Activated CD4-positive, alpha-beta T cell treated with anti-CD3 and anti-CD28 coated beads for 36 hours (primary cell): ENCODE measurements at regions not wholly inside any gene's neighbourhood (a gene's known extent, or its start where the extent isn't known, plus 50 kb on each side); places are given as distances from the start of the nearest gene placed in this dataset.

Experiments used
- ATAC-seq: fragments of 200-7000 bp; cut with Tn5 transposase; one replicate; pipeline ENCODE4 v1.10.0; 2021; ENCODE audit warnings: mild to moderate bottlenecking, moderate library complexity
- CTCF ChIA-PET: fragments of 350-600 bp; sonication (Branson Sonifier 250); formaldehyde crosslinking; loops from one replicate; lab custom pipeline; 2021; ENCODE audit warnings: antibody characterized with exemption; lab: Charles Lee
- POLR2A ChIA-PET: fragments of 350-600 bp; sonication (Branson Sonifier 250); formaldehyde crosslinking; loops from one replicate; lab custom pipeline; 2021; ENCODE audit warnings: antibody characterized with exemption, inconsistent platforms; lab: Charles Lee
- DNase-seq: peaks from one replicate; pipeline ENCODE4 v3.0.0-alpha.2; 2020
- H3K27ac Mint-ChIP-seq: one replicate; pipeline ENCODE4 v1.8.0; 2021; ENCODE audit warnings: mixed read lengths
- H3K27me3 Mint-ChIP-seq: one replicate; pipeline ENCODE4 v1.8.0; 2021; ENCODE audit warnings: mixed read lengths
- H3K36me3 Mint-ChIP-seq: one replicate; pipeline ENCODE4 v1.8.0; 2021; ENCODE audit warnings: low read depth, mixed read lengths
- H3K4me1 Mint-ChIP-seq: one replicate; pipeline ENCODE4 v1.8.0; 2021; ENCODE audit warnings: mixed read lengths
- H3K4me3 Mint-ChIP-seq: one replicate; pipeline ENCODE4 v1.8.0; 2021; ENCODE audit warnings: mild to moderate bottlenecking, moderate library complexity, mixed read lengths
- H3K9me3 Mint-ChIP-seq: one replicate; pipeline ENCODE4 v1.8.0; 2021; ENCODE audit warnings: low read depth, mixed read lengths
- intact Hi-C, 2 experiments: fragments of 100-400 bp; cut with DNase I in 1 of 2; cut with micrococcal nuclease in 1 of 2; formaldehyde crosslinking; loops; one replicate each; pipeline versions ENCODE4 v1.14.2 to v1.15.1; 2022 to 2024; cut with DNase I, micrococcal nuclease

DNA sequence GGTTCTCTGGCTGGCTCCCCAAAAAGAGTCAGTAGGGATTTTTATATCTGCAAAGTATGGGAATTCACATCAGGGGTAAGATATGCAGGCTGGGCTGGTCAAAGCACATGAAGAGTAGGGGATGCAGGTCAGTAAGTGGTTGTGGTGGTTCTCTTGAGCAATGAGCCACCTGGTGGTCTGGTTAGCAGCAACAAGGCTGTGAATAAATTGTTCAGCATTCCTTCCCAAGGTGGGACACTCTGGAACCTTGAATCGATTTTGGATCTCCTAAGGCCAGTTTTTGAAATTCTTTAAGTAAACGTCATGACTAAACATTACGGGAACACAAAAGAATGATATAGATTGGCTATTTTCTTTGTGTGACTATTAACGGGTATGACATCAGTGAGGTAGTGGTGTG lies 563.0 kb upstream of the NEGR1 start:
- H3K27ac Mint-ChIP-seq = no peak overlapping the region
- no peaks in the 10 kb centered on the region for H3K27me3 Mint-ChIP-seq
- no peaks in the 10 kb centered on the region for H3K4me1 Mint-ChIP-seq
- DNase-seq (no peak), ATAC-seq (no peak)
- H3K9me3 Mint-ChIP-seq = peaks cover 7% of the 10 kb centered on the region
- intact Hi-C loops = no loop called here
- H3K4me3 Mint-ChIP-seq = no peak overlapping the region
- H3K36me3 Mint-ChIP-seq = no peaks in the 10 kb centered on the region
- CTCF ChIA-PET = no interaction called here
- POLR2A ChIA-PET = no interaction called here

DNA sequence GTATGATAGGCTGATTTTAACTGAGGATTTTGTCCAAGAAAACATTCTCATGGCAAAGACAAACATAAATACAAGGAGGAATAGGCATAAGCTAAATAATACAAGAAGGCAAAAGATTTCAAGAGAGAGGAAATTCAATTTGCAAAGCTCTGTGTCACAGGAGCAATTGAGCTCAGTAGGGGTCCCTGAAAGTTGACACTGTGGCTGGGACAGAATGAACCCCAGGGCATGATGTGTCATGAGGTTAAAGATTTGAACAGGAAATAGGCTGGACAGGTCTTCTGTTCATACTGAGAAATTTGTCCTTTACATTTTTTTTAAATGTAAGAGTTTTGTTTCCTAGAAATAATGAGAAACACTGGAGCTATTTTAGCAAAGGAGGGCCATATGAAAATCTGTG lies 555.4 kb upstream of the NEGR1 start:
- H3K9me3 Mint-ChIP-seq = peaks cover 24% of the 10 kb centered on the region
- ATAC-seq (no peak), DNase-seq (no peak)
- no peak overlapping the region for H3K27ac Mint-ChIP-seq
- no peaks in the 10 kb centered on the region for H3K4me1 Mint-ChIP-seq
- no peaks in the 10 kb centered on the region for H3K36me3 Mint-ChIP-seq
- no peak overlapping the region for H3K4me3 Mint-ChIP-seq
- POLR2A ChIA-PET = no interaction called here
- CTCF ChIA-PET = no interaction called here
- intact Hi-C loops = no loop called here
- no peaks in the 10 kb centered on the region for H3K27me3 Mint-ChIP-seq

DNA sequence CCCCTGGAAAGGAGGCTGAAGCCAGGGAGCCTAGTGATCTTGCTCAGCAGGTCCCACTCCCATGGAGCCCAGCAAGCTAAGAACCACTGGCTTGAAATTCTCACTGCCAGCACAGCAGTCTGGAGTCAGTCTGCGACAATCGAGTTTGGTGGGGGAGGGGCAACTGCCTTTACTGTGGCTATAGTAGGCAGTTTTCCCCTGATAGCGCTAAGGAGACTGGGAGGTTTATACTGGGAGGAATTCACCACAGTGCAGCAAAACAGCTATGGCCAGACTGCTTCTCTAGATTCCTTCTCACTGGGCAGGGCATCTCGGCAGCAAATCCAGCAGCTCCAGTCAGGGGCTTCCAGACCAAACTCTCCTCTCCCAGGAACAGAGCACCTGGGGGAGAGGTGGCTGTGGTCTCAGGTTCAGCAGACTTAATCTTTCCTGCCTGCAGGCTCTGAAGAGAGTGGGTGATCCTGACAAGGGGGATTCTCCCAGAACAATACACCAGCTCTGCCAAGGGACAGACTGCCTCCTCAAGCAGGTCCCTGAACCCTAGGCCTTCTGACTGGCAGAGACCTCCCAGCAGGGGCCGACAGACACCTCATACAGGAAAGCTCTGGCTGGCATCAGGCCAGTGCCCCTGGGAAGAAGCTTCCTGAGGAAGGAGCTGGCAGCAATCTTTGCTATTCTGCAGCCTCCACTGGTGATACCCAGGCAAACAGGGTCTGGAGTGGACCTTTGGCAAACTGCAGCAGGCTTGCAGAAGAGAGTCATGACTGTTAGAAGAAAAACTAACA lies 548.5 kb upstream of the NEGR1 start:
- no peaks in the 10 kb centered on the region for H3K27me3 Mint-ChIP-seq
- no peak for ATAC-seq

DNA sequence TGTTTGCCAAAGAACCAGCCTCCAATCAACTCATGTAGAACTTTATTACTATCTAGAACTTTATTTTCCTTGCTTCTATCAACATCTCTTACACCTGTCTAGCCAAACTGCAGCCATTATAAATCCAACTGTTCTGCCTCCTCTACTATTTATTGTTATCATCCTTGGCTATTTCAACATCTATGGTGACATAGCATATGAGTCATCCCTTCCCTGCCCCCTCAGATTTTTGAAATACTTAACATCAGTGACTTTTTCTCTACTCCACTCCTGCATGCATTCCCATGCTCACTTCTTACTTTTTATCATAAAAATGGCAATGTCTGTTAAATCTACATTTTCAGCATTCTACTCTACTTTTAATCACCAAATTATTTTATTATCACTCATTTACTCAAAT lies 544.9 kb upstream of the NEGR1 start:
- no peak for ATAC-seq
- H3K9me3 Mint-ChIP-seq = peaks cover 13% of the 10 kb centered on the region
- CTCF ChIA-PET = no interaction called here

More for the DNA sequence above, 548.5 kb upstream of the NEGR1 start:
- POLR2A ChIA-PET = no interaction called here
- Mint-ChIP-seq H3K27ac (no peak overlapping the region), H3K36me3 (no peaks in the 10 kb centered on the region), H3K9me3 (peaks cover 27% of the 10 kb centered on the region), H3K4me1 (no peaks in the 10 kb centered on the region), H3K4me3 (no peak overlapping the region)
- no peak for DNase-seq
- CTCF ChIA-PET = no interaction called here
- intact Hi-C loops = no loop called here

DNA sequence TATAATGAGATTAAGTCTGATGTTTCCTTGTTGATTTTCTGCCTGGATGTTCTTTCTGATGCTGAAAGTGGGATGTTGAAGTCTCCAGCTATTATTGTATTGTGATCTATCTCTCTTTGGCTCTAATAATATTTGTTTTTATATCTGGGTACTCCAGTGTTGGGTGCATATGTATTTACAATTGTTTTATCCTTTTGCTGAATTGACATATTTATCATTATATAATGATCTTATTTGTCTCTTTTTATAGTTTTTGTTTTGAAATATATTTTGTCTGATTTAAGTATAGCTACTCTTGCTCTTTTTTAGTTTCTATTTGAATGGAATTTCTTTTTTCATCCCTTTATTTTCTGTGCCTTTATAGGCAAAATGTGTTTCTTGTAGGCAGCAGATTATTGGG lies 522.2 kb upstream of the NEGR1 start:
- H3K4me1 Mint-ChIP-seq = no peaks in the 10 kb centered on the region

More for the DNA sequence above, 544.9 kb upstream of the NEGR1 start:
- Mint-ChIP-seq H3K27me3 (no peaks in the 10 kb centered on the region), H3K36me3 (no peaks in the 10 kb centered on the region), H3K4me3 (no peak overlapping the region), H3K4me1 (no peaks in the 10 kb centered on the region), H3K27ac (no peak overlapping the region)
- intact Hi-C loops = no loop called here
- POLR2A ChIA-PET = no interaction called here
- DNase-seq = no peak

DNA sequence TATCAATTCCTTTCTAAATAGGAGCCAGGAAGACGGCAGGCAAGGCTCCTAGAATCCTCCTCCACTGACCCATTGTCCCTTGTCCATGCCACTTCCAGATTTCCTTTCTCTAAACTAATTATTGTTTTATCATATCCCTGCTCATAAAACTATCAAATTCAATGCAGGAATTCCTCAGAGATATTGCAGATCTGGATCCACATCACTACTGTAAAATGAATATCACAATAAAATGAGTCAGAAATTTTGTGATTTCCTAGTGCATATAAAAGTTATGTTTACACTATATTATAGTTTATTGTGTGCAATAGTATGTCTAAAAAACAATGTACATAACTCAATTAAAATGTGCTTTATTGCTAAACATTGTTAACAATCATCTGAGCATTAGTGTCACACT lies 498.7 kb upstream of the NEGR1 start:
- H3K4me3 Mint-ChIP-seq = no peak overlapping the region
- no peak overlapping the region for H3K27ac Mint-ChIP-seq
- no peak for ATAC-seq
- no peaks in the 10 kb centered on the region for H3K4me1 Mint-ChIP-seq
- no peaks in the 10 kb centered on the region for H3K36me3 Mint-ChIP-seq
- H3K9me3 Mint-ChIP-seq = peaks cover 3% of the 10 kb centered on the region
- CTCF ChIA-PET = no interaction called here
- intact Hi-C loops = no loop called here
- DNase-seq = no peak
- H3K27me3 Mint-ChIP-seq = no peaks in the 10 kb centered on the region
- POLR2A ChIA-PET = no interaction called here

More for the DNA sequence above, 522.2 kb upstream of the NEGR1 start:
- DNase-seq (no peak), ATAC-seq (no peak)
- peaks cover 14% of the 10 kb centered on the region for H3K9me3 Mint-ChIP-seq
- POLR2A ChIA-PET = no interaction called here
- H3K4me3 Mint-ChIP-seq = no peak overlapping the region
- H3K27ac Mint-ChIP-seq = no peak overlapping the region
- no peaks in the 10 kb centered on the region for H3K27me3 Mint-ChIP-seq
- CTCF ChIA-PET = no interaction called here
- no peaks in the 10 kb centered on the region for H3K36me3 Mint-ChIP-seq
- intact Hi-C loops = no loop called here

DNA sequence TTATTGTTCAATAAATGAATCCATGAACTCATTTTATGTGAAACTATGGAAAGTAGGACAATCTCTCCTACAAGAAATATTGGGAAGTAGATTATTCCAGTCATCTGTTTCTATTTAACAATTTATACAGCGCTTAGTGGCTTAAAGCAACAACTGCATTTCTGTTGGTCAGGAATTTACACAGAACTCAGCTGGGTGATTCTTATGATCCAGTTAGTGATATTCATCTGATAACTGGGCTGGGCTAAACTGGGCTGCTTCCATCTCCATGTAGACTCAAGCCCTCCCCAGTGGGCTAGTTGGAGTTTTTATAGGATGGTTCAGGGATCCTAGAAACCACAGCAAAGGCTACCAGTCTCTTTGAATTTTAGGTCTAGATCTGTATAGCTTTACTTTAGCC lies 497.9 kb upstream of the NEGR1 start:
- ChIA-PET CTCF (no interaction called here), POLR2A (no interaction called here)
- intact Hi-C loops = no loop called here
- Mint-ChIP-seq H3K4me3 (no peak overlapping the region), H3K9me3 (peaks cover 4% of the 10 kb centered on the region), H3K27me3 (no peaks in the 10 kb centered on the region), H3K27ac (no peak overlapping the region), H3K36me3 (no peaks in the 10 kb centered on the region), H3K4me1 (no peaks in the 10 kb centered on the region)
- ATAC-seq (no peak), DNase-seq (no peak)

DNA sequence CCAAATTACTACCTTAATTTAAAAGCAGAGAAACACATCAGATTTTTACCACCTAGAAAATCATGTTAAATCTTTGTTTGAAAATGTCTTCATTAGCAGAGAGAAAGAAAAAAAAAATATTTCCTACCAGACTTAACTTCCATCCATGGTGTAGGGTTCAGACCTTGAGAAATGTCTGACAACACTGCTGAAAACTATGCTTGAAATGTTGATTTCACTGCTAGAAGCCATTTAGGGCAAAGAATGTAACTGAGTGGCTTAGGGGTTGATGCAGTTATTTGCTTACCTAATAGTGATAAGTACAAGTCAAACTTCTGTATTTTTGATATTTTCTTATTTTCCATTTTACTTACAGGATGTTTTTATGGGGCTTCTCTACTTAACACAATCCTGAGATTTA lies 495.6 kb upstream of the NEGR1 start:
- intact Hi-C loops = no loop called here
- no peak for ATAC-seq
- CTCF ChIA-PET = no interaction called here
- peaks cover 8% of the 10 kb centered on the region for H3K9me3 Mint-ChIP-seq
- no peaks in the 10 kb centered on the region for H3K36me3 Mint-ChIP-seq
- no peak overlapping the region for H3K4me3 Mint-ChIP-seq
- H3K4me1 Mint-ChIP-seq = no peaks in the 10 kb centered on the region
- POLR2A ChIA-PET = no interaction called here
- no peaks in the 10 kb centered on the region for H3K27me3 Mint-ChIP-seq
- H3K27ac Mint-ChIP-seq = no peak overlapping the region
- DNase-seq = no peak

DNA sequence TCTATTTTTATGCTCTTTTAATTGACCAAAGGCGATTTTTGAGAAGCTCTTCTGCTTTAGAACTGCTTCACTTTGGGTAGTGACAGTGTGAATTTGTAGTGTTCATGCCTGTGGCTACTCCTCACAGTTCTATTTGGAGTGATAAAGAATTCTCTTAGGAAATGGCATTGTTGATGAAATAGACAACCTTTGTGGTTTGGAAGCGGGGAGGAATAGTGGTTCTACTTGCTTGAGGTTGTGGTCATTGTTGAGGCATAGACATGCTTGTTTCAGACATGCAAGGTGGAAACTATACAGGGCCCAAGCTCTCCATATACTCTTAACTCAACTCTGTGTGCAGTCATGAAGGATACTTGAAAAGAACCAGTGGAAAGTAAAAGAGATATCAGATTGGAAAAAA lies 481.1 kb upstream of the NEGR1 start:
- POLR2A ChIA-PET = no interaction called here
- H3K9me3 Mint-ChIP-seq = peaks cover 6% of the 10 kb centered on the region
- no peak for DNase-seq
- no peaks in the 10 kb centered on the region for H3K4me1 Mint-ChIP-seq
- intact Hi-C loops = no loop called here
- H3K36me3 Mint-ChIP-seq = no peaks in the 10 kb centered on the region
- CTCF ChIA-PET = interaction anchor here (1.1 kb wide), 1 partner anchor 9 kb away, joined by 4 read pairs; no protein-coding TSS in a partner anchor
- no peaks in the 10 kb centered on the region for H3K27me3 Mint-ChIP-seq
- no peak for ATAC-seq
- H3K27ac Mint-ChIP-seq = no peak overlapping the region
- H3K4me3 Mint-ChIP-seq = no peak overlapping the region

DNA sequence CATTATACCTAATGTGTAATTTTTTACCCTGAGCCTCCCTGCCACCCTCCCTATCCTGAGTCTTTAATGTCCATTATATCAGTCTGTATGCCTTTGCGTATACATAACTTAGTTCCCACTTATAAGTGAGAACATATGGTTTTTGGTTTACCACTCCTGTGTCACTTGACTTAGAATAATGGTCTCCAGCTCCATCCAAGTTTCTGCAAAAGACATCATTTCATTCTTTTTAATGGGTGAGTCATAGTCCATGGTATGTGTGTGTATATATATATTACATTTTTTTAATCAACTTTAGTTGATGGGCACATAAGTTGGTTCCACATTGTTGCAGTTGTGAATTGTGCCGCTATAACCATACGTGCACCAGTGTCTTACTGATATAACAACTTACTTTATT lies 477.1 kb upstream of the NEGR1 start:
- ChIA-PET POLR2A (no interaction called here), CTCF (interaction anchor here (0.6 kb wide), 1 partner anchor 203 kb away, joined by 3 read pairs; no protein-coding TSS in a partner anchor)

DNA sequence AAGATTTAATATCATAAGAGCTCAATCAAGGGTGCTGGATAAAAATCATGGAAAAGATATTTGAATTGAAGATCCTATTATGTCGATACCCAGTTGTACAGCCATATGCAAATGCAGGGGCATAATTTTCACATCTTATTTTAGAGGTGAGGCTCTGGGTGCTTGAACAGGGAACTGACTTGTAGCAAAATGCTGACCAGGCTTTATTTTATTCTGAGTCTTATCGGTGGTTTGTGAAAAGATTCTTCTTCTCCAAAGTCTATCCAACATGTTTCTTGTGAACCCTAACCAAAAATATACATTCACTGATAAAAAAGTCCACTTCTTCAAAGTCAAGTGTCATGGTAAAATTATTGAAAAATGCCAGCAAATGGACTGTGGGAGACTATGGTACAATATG lies 475.5 kb upstream of the NEGR1 start:
- ChIA-PET POLR2A (no interaction called here), CTCF (no interaction called here)
- Mint-ChIP-seq H3K27ac (no peak overlapping the region), H3K36me3 (no peaks in the 10 kb centered on the region), H3K4me3 (no peak overlapping the region), H3K4me1 (no peaks in the 10 kb centered on the region), H3K9me3 (peaks cover 2% of the 10 kb centered on the region), H3K27me3 (no peaks in the 10 kb centered on the region)
- intact Hi-C loops = no loop called here
- ATAC-seq (no peak), DNase-seq (no peak)

More for the DNA sequence above, 477.1 kb upstream of the NEGR1 start:
- peaks cover 8% of the 10 kb centered on the region for H3K9me3 Mint-ChIP-seq
- no peaks in the 10 kb centered on the region for H3K36me3 Mint-ChIP-seq
- H3K4me1 Mint-ChIP-seq = no peaks in the 10 kb centered on the region
- H3K27me3 Mint-ChIP-seq = no peaks in the 10 kb centered on the region
- no peak overlapping the region for H3K4me3 Mint-ChIP-seq
- DNase-seq (no peak), ATAC-seq (no peak)
- no peak overlapping the region for H3K27ac Mint-ChIP-seq
- intact Hi-C loops = no loop called here

DNA sequence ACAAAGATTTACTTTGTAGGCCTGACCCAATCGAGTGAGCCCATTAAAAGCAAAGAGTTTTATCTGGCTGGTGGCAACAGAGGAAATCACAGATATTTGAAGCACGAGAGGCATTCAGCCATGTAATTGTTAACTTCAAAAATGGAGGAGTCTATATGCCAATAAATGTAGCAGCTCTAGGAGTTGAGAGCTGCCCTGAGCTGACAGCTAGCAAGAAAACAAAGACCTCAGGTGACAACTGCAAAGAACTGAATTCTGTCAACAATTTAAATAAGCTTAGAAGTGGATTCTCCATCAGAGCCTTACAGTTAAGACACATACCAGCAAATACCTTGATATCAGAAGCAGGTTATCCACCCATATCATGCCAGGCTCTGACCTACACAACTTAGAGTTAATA lies 463.1 kb upstream of the NEGR1 start:
- DNase-seq (no peak), ATAC-seq (no peak)
- Mint-ChIP-seq H3K27me3 (no peaks in the 10 kb centered on the region), H3K9me3 (peaks cover 2% of the 10 kb centered on the region), H3K36me3 (no peaks in the 10 kb centered on the region), H3K27ac (no peak overlapping the region), H3K4me1 (no peaks in the 10 kb centered on the region), H3K4me3 (no peak overlapping the region)
- POLR2A ChIA-PET = no interaction called here
- CTCF ChIA-PET = no interaction called here
- intact Hi-C loops = no loop called here
